HUES64 (cell line): ENCODE measurements at regions not wholly inside any gene's neighbourhood (a gene's known extent, or its start where the extent isn't known, plus 50 kb on each side); places are given as distances from the start of the nearest gene placed in this dataset.
"Not testable (repeated sequence)": the region's sequence is repeated elsewhere in the genome, so short reads cannot be mapped to it uniquely, and the experiment has no call there.

Experiments
- H3K27ac ChIP-seq: 2 replicates; pipeline ENCODE4 v1.7.0; 2013; ENCODE audit warnings: low read depth, low read length, inconsistent platforms
- H3K27me3 ChIP-seq: 2 replicates; pipeline ENCODE4 v1.6.1; 2013; ENCODE audit warnings: mild to moderate bottlenecking, low read length; ENCODE audit not compliant: insufficient read depth
- H3K36me3 ChIP-seq: 2 replicates; pipeline ENCODE4 v1.6.1; 2013; ENCODE audit warnings: mild to moderate bottlenecking, low read length; ENCODE audit not compliant: insufficient read depth
- H3K4me1 ChIP-seq: 2 replicates; pipeline ENCODE4 v1.6.1; 2013; ENCODE audit warnings: mild to moderate bottlenecking, low read length, moderate library complexity; ENCODE audit not compliant: insufficient read depth
- H3K4me3 ChIP-seq: 2 replicates; pipeline ENCODE4 v1.5.1; 2013; ENCODE audit warnings: mild to moderate bottlenecking, low read length, moderate library complexity
- H3K9ac ChIP-seq: 2 replicates; pipeline ENCODE4 v1.6.1; 2013; ENCODE audit warnings: mild to moderate bottlenecking, low read depth, low read length
- H3K9me3 ChIP-seq: 2 replicates; pipeline ENCODE4 v1.6.1; 2013; ENCODE audit warnings: low read depth, low read length; ENCODE audit not compliant: insufficient read depth
- WGBS: fragments of 150-250, 120-280 bp; methylation state at CpG from one replicate; pipeline ENCODE4 v1.1.7; 2013; ENCODE audit warnings: missing lambda C conversion rate; 5-methylcytosine and 5-hydroxymethylcytosine counted together

DNA sequence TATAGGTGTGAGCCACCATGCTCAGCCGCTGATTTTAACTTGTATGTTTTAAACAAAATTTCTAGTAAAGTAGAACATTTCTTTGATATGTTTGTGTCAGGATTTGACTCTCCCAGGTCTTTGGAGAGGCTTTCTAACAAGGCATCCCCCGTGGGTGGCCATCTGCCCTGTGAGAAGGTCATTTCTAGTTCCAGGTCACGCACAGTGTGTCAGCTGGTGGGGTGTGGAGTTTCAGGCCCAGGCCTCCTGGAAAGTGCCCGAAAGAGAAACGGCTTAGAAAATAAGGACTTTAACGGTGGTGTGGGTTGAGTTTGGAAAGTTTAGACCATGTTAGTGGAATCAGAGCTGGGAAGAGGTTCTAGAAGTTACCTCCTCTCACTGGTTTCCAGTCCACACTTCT is 61.0 kb downstream of the SPDYE17 start:
- H3K4me3 ChIP-seq, H3K4me1 ChIP-seq, H3K36me3 ChIP-seq, H3K9me3 ChIP-seq, H3K9ac ChIP-seq, H3K27ac ChIP-seq, H3K27me3 ChIP-seq: not testable (repeated sequence)
- WGBS: 88% methylated on average over 1 of the region's 6 CpGs

GRCh38 chr7:76969892-76970291 is 62.3 kb downstream of the SPDYE17 start:
- H3K9ac ChIP-seq, H3K4me3 ChIP-seq, H3K27ac ChIP-seq, H3K36me3 ChIP-seq, H3K4me1 ChIP-seq, H3K9me3 ChIP-seq, H3K27me3 ChIP-seq: not testable (repeated sequence)
- 100% methylated on average over 1 of the region's 7 CpGs for WGBS

DNA sequence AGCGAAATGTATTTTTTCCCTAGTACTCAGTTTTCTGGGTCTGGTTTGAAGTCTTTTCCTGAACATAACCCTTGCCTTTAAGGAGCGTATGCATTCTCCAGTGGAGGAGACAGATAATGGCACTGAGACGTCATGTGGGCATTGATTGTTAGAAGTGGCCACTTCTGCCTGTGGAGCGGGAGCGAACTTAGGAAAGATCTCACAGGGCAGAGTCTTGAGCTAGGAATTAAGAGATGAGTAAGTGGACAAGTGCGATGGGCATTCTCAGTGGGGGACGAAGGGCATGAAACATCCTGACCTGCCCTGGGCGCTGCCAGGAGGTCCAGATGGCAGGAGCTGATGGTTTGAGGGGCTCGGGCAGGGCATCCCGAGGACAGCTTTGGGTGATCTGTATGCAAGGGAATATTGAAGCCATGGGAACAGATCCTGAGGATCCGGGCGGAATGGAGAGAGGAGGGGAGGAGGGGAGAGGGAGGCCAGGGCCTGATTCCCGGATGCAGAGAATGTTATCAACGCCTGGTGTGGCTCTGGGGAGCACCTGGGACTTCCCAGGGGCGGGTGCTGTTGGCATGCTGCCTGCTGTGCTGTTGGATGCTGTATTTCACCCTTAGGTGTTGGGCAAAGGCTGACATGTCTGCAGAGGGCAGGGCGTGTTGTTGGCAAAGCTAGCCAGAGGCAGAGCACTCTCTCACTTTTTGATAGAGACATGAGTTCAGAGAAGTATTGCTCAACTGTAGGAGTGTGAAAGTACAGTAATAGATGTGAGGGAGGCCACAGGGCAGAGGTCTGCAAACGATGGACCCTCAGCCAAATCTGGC is 66.2 kb downstream of the SPDYE17 start:
- not testable (repeated sequence) for H3K4me3 ChIP-seq, H3K4me1 ChIP-seq, H3K27me3 ChIP-seq, H3K9me3 ChIP-seq, H3K9ac ChIP-seq, H3K27ac ChIP-seq, H3K36me3 ChIP-seq
- no CpG with 5 or more reads among the region's 17 CpGs for WGBS

GRCh38 chr7:76964050-76964449 is 68.1 kb downstream of the SPDYE17 start:
- WGBS: no CpG with 5 or more reads among the region's 8 CpGs
- H3K36me3 ChIP-seq, H3K4me3 ChIP-seq, H3K9ac ChIP-seq, H3K9me3 ChIP-seq, H3K4me1 ChIP-seq, H3K27ac ChIP-seq, H3K27me3 ChIP-seq: not testable (repeated sequence)

GRCh38 chr7:76963061-76963460 is 69.1 kb downstream of the SPDYE17 start:
- not testable (repeated sequence) for H3K27me3 ChIP-seq, H3K4me1 ChIP-seq, H3K9me3 ChIP-seq, H3K36me3 ChIP-seq, H3K27ac ChIP-seq, H3K4me3 ChIP-seq, H3K9ac ChIP-seq
- WGBS: 90% methylated on average over 4 of the region's 7 CpGs

DNA sequence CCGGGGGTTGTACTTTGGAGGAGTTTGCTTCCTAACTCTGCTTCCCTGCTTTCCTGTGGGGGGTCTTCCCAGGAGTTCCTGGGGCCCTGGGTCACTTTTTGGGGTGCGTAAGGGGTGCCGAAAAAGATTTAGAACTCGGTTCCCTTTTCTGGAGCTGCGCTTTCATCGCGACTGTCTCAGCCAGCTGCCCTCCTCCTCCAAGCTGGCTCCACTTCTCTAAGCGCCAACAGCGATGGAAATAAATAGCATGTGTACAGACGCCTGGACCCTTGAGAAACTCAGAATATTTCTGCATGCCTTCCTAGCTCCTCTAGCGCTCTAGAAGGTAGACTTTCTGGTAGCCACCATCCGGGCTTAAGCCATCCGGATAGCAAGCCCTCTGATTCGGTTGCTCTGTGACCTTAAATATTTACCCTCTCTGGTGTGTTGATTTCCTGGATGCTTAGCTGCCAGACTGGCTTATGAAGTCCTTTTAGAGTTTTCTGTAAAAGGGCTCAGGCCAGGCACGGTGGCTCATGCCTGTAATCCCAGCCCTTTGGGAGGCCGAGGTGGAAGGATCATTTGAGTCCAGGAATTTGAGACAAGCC is 71.7 kb downstream of the SPDYE17 start:
- H3K4me3 ChIP-seq, H3K9ac ChIP-seq, H3K4me1 ChIP-seq, H3K9me3 ChIP-seq, H3K36me3 ChIP-seq, H3K27me3 ChIP-seq, H3K27ac ChIP-seq: not testable (repeated sequence)
- no CpG with 5 or more reads among the region's 16 CpGs for WGBS

- not testable (repeated sequence) for H3K4me1 ChIP-seq, H3K4me3 ChIP-seq, H3K9ac ChIP-seq, H3K9me3 ChIP-seq, H3K36me3 ChIP-seq, H3K27me3 ChIP-seq, H3K27ac ChIP-seq
- WGBS: no CpG with 5 or more reads among the region's 69 CpGs
These were observed 72.4 kb downstream of the SPDYE17 start for GRCh38 chr7:76959573-76960399.

- not testable (repeated sequence) for H3K9ac ChIP-seq, H3K27ac ChIP-seq, H3K4me1 ChIP-seq, H3K4me3 ChIP-seq, H3K9me3 ChIP-seq, H3K27me3 ChIP-seq, H3K36me3 ChIP-seq
- no CpG with 5 or more reads among the region's 5 CpGs for WGBS
These were observed 75.6 kb downstream of the SPDYE17 start for GRCh38 chr7:76956531-76956930.

GRCh38 chr7:76955124-76955523 is 77.0 kb downstream of the SPDYE17 start:
- H3K36me3 ChIP-seq: not testable (repeated sequence)

DNA sequence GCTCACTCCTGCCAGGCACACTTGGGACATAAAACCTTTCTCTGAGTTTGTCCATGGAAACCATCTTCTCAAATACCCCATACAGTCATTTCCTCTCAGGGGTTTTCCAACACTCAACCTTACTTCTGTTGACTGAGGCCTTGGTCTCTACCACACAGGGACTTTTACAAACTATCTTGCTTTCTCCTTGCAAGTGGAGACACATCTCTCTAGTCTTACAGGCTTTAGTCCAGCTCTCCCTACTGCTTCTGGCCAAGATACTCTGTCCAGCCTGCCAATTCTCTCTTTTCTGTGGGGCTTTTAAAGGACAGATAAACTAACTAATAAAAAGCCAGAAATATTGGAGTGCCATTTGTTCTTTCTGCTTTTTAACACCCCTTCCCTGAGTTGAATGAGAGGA is 87.6 kb downstream of the SPDYE17 start:
- H3K27ac ChIP-seq, H3K4me1 ChIP-seq, H3K27me3 ChIP-seq, H3K4me3 ChIP-seq, H3K9me3 ChIP-seq, H3K36me3 ChIP-seq, H3K9ac ChIP-seq: not testable (repeated sequence)

More at GRCh38 chr7:76955124-76955523, 77.0 kb downstream of the SPDYE17 start:
- no CpG with 5 or more reads among the region's 4 CpGs for WGBS
- H3K27me3 ChIP-seq, H3K4me3 ChIP-seq, H3K4me1 ChIP-seq, H3K9ac ChIP-seq, H3K27ac ChIP-seq, H3K9me3 ChIP-seq: not testable (repeated sequence)

DNA sequence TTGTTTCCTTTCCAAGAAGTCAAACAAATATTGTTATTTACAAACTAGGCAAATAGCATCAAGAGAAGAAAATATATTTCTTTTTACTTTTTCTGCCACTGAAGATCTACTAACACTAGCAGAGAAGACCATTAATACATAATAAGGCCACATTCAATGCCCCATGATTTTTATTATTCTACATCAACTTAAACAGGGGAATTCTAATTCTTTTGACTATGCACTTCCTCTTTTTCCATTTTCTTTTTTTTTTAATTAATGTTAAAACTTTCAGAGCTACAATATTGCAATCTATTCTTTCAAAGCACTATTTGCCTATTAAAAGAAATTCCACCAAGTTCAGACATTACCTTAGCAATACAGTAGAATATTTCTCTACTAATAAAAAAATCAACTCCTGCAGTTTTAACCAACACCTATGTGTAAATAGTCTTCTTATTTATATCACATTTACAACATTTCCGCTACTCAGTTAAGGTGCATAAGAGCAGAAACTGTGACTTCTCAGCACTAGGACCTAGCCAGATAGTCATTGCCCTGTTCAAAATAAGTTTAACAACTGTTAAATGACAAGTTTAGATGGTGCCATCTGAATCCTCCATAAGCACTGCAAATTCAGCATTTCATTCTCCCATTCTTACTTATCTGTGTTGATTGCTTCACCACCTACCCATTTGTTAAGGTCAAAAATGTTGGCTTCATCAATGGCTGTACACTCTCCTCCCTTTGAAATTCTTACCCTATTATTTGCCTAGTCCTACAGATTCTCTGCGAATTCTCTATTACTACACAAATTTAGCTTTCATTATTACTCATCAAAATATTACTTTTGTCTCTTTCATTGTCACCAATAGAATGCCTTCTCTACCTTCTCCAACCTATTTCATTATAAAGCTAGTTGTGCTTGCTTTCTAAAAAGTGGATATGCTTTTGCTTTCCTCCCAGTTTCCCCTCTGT is 90.1 kb downstream of the SPDYE17 start:
- H3K27ac ChIP-seq, H3K4me1 ChIP-seq, H3K4me3 ChIP-seq, H3K9me3 ChIP-seq, H3K9ac ChIP-seq, H3K36me3 ChIP-seq, H3K27me3 ChIP-seq: not testable (repeated sequence)
- 67% methylated on average over 1 of the region's 2 CpGs for WGBS
